Stomach (tissue), 8 donors: ENCODE measurements at regions not wholly inside any gene's neighbourhood (a gene's known extent, or its start where the extent isn't known, plus 50 kb on each side); places are given as distances from the start of the nearest gene placed in this dataset.

Experiments
- DNase-seq, 2 donors: peaks; one replicate each; pipeline versions ENCODE4 v3.0.0 to v3.0.0-alpha.2; 2013 to 2019
- H3K27ac ChIP-seq, 5 donors: fragments of 200-600 bp in 4 of 5; sonication (generic) in 4 of 5; one replicate each; pipeline ENCODE4 v1.5.1; 2013 to 2019; ENCODE audit warnings: mild to moderate bottlenecking in 1 of 5, moderate library complexity in 1 of 5
- H3K27me3 ChIP-seq, 3 donors: fragments of 200-600 bp; sonication (generic); one replicate each; pipeline ENCODE4 v1.5.1; 2017 to 2019; ENCODE audit warnings: mixed run types in 1 of 3
- H3K36me3 ChIP-seq, 4 donors: fragments of 200-600 bp; sonication (generic); 1 replicate in 3 of 4; 2 replicates in 1 of 4; pipeline ENCODE4 v1.5.1; 2016 to 2019
- H3K4me1 ChIP-seq, 4 donors: fragments of 200-600 bp; sonication (generic); one replicate each; pipeline ENCODE4 v1.5.1; 2016 to 2019
- H3K4me3 ChIP-seq, 4 donors: fragments of 200-600 bp; sonication (generic) in 3 of 4; one replicate each; pipeline ENCODE4 v1.5.1; 2016 to 2019; ENCODE audit warnings: mild to moderate bottlenecking in 1 of 4
- H3K9me3 ChIP-seq, 4 donors: fragments of 200-600 bp; sonication (generic); one replicate each; pipeline ENCODE4 v1.5.1; 2016 to 2019
- CTCF ChIP-seq, 7 experiments: fragments of 450-650 bp in 4 of 7; fragments of 200-600 bp in 3 of 7; sonication (generic) in 3 of 7; IDR thresholded peaks; one replicate each; pipeline ENCODE4 v1.5.1; 2016 to 2019; ENCODE audit warnings: antibody characterized with exemption in 7 of 7, control low read depth in 2 of 7, mild to moderate bottlenecking in 1 of 7
- EP300 ChIP-seq: sonication (generic); formaldehyde crosslinking; IDR thresholded peaks from one replicate; pipeline ENCODE4 v1.6.1; 2017; ENCODE audit warnings: antibody characterized with exemption
- POLR2A ChIP-seq, 4 donors: fragments of 450-650 bp; IDR thresholded peaks; one replicate each; pipeline ENCODE4 v1.6.1; 2016; ENCODE audit warnings: antibody characterized with exemption in 4 of 4, control low read depth in 2 of 4, mild to moderate bottlenecking in 1 of 4, moderate library complexity in 1 of 4
- POLR2AphosphoS5 ChIP-seq, 3 donors: sonication (generic); formaldehyde crosslinking; IDR thresholded peaks; one replicate each; pipeline ENCODE4 v1.6.1; 2016; ENCODE audit warnings: antibody characterized with exemption in 3 of 3
- WGBS, 5 donors: extraction: QIAGEN DNeasy Blood & Tissue Kit in 3 of 5; methylation state at CpG; one replicate each; pipeline versions ENCODE4 v1.1.5 to v1.1.7; 2013 to 2018; 5-methylcytosine and 5-hydroxymethylcytosine counted together
- intact Hi-C: fragments of 100-400 bp; cut with DNase I; formaldehyde crosslinking; loops from one replicate; pipeline ENCODE4 v1.15.1; 2023; ENCODE audit warnings: low total_unique reads
- donor health status: healthy with polysubstance abuse.
- donor health status: Bipolar disorder and iron deficiency.
- donor health status: healthy.

- no peak for DNase-seq
- 63 to 88% (median 73%) methylated on average over 4 of the region's 4 CpGs for WGBS, 5 donors
- Histone ChIP-seq H3K9me3 (peaks cover 0 to 4% (median 2%) of the 10 kb centered on the region in 4 donors), H3K4me3 (no peak overlapping the region), H3K36me3 (no peaks in the 10 kb centered on the region), H3K4me1 (no peaks in the 10 kb centered on the region), H3K27ac (no peak overlapping the region), H3K27me3 (no peaks in the 10 kb centered on the region)
- TF ChIP-seq CTCF (IDR thresholded peaks at IDR 0.05) (no peak), EP300 (no peak)
- intact Hi-C loops = no loop called here
These were observed 140.4 kb downstream of the TINAG start for GRCh38 chr6:54448617-54449016.

GRCh38 chr6:54451516-54451915, 143.3 kb downstream of the TINAG start:
- intact Hi-C loops = no loop called here
- Histone ChIP-seq H3K9me3 (peaks cover 0 to 4% (median 2%) of the 10 kb centered on the region in 4 donors), H3K36me3 (no peaks in the 10 kb centered on the region), H3K27ac (no peak overlapping the region), H3K27me3 (no peaks in the 10 kb centered on the region), H3K4me3 (no peak overlapping the region), H3K4me1 (no peaks in the 10 kb centered on the region)
- DNase-seq = no peak
- TF ChIP-seq POLR2A (IDR thresholded peaks at IDR 0.05) = no peak
- TF ChIP-seq POLR2AphosphoS5 (IDR thresholded peaks at IDR 0.05) = no peak
- TF ChIP-seq EP300 = no peak
- TF ChIP-seq CTCF (IDR thresholded peaks at IDR 0.05) = no peak

GRCh38 chr6:54463354-54464024, 155.2 kb downstream of the TINAG start:
- intact Hi-C loops = no loop called here
- H3K36me3 ChIP-seq = no peaks in the 10 kb centered on the region
- no peak overlapping the region for H3K27ac ChIP-seq
- no peak overlapping the region for H3K4me3 ChIP-seq
- H3K4me1 ChIP-seq = no peaks in the 10 kb centered on the region
- H3K27me3 ChIP-seq = no peaks in the 10 kb centered on the region
- 53 to 66% (median 59%) methylated on average over 4 of the region's 4 CpGs for WGBS, 5 donors
- no peak for DNase-seq
- H3K9me3 ChIP-seq = peaks cover 0 to 12% (median 0%) of the 10 kb centered on the region in 4 donors
- no peak for TF ChIP-seq EP300
- no peak for TF ChIP-seq CTCF (IDR thresholded peaks at IDR 0.05)
- no peak for TF ChIP-seq POLR2A (IDR thresholded peaks at IDR 0.05)
- no peak for TF ChIP-seq POLR2AphosphoS5 (IDR thresholded peaks at IDR 0.05)

- no peaks in the 10 kb centered on the region for H3K36me3 ChIP-seq
- TF ChIP-seq CTCF (IDR thresholded peaks at IDR 0.05) (no peak), POLR2AphosphoS5 (IDR thresholded peaks at IDR 0.05) (no peak), POLR2A (IDR thresholded peaks at IDR 0.05) (no peak), EP300 (no peak)
- H3K27me3 ChIP-seq = no peaks in the 10 kb centered on the region
- intact Hi-C loops = no loop called here
- H3K9me3 ChIP-seq = peaks cover 0 to 6% (median 0%) of the 10 kb centered on the region in 4 donors
- 58 to 76% (median 65%) methylated on average over 3 of the region's 3 CpGs for WGBS, 5 donors
- DNase-seq = no peak
- H3K4me3 ChIP-seq = no peak overlapping the region
- H3K4me1 ChIP-seq = no peaks in the 10 kb centered on the region
- no peak overlapping the region for H3K27ac ChIP-seq
These were observed 157.5 kb downstream of the TINAG start for GRCh38 chr6:54465649-54466300.
